IMR-90 (cell line): ENCODE measurements at regions not wholly inside any gene's neighbourhood (a gene's known extent, or its start where the extent isn't known, plus 50 kb on each side); places are given as distances from the start of the nearest gene placed in this dataset.

Experiments
- ATAC-seq: fragments of 200-7000 bp; cut with Tn5 transposase; 2 replicates; pipeline ENCODE4 v1.9.1; 2020; ENCODE audit warnings: low read depth, mild to moderate bottlenecking, moderate library complexity
- BruUV-seq: library from RNA; stranded (reverse); fragments of 400-500 nt; replicated peaks from 2 replicates; lab custom pipeline; 2021; lab: Mats Ljungman, UMichigan
- CTCF ChIA-PET: fragments of 300-600 bp; formaldehyde crosslinking; extraction: SDS; loops from one replicate; lab custom pipeline; 2021; ENCODE audit warnings: antibody characterized with exemption; lab: Yijun Ruan, JAX
- POLR2A ChIA-PET: fragments of 300-600 bp; sonication (Branson Sonifier 250); formaldehyde crosslinking; loops from one replicate; lab custom pipeline; 2022; ENCODE audit warnings: antibody characterized with exemption; ENCODE audit not compliant: unreplicated experiment; lab: Charles Lee
- DNase-seq: peaks from one replicate; pipeline ENCODE4 v3.0.0; 2013
- H2AFZ ChIP-seq: replicated peaks from 2 replicates; pipeline ENCODE3; 2013; ENCODE audit warnings: low read length, mild to moderate bottlenecking; ENCODE audit not compliant: poor library complexity
- H2AK5ac ChIP-seq: 2 replicates; pipeline ENCODE4 v1.6.1; 2013; ENCODE audit warnings: low read depth, low read length, inconsistent platforms
- H2AK9ac ChIP-seq: replicated peaks from 2 replicates; pipeline ENCODE3; 2013; ENCODE audit warnings: mild to moderate bottlenecking, low read depth, low read length, moderate library complexity; ENCODE audit not compliant: poor library complexity
- H2BK120ac ChIP-seq: 2 replicates; pipeline ENCODE4 v1.6.1; 2013; ENCODE audit warnings: low read depth, low read length, inconsistent platforms
- H2BK15ac ChIP-seq: 3 replicates; pipeline ENCODE4 v1.6.1; 2013; ENCODE audit warnings: low read depth, low read length, inconsistent platforms
- H2BK20ac ChIP-seq: 2 replicates; pipeline ENCODE4 v1.6.1; 2013; ENCODE audit warnings: low read depth, mild to moderate bottlenecking, inconsistent platforms, low read length, moderate library complexity
- H2BK5ac ChIP-seq: 2 replicates; pipeline ENCODE4 v1.6.1; 2013; ENCODE audit warnings: mild to moderate bottlenecking, low read depth, low read length, inconsistent platforms; ENCODE audit not compliant: poor library complexity, severe bottlenecking
- H3K14ac ChIP-seq: replicated peaks from 2 replicates; pipeline ENCODE4 v1.6.1; 2013; ENCODE audit warnings: low read depth, low read length, inconsistent platforms
- H3K18ac ChIP-seq: 2 replicates; pipeline ENCODE4 v1.6.1; 2013; ENCODE audit warnings: low read depth, low read length, control low read depth
- H3K23ac ChIP-seq: 2 replicates; pipeline ENCODE4 v1.6.1; 2013; ENCODE audit warnings: low read depth, low read length, inconsistent platforms
- H3K27ac ChIP-seq: 2 replicates; pipeline ENCODE4 v1.5.1; 2013; ENCODE audit warnings: mild to moderate bottlenecking, control low read depth, low read length; ENCODE audit not compliant: insufficient read depth
- H3K27me3 ChIP-seq: 2 replicates; pipeline ENCODE4 v1.6.1; 2013; ENCODE audit warnings: low read length; ENCODE audit not compliant: control insufficient read depth, insufficient read depth
- H3K36me3 ChIP-seq: 2 replicates; pipeline ENCODE4 v1.6.1; 2013; ENCODE audit warnings: low read length, mixed read lengths; ENCODE audit not compliant: control insufficient read depth, insufficient read depth
- H3K4ac ChIP-seq: 2 replicates; pipeline ENCODE4 v1.6.1; 2013; ENCODE audit warnings: low read depth, low read length, inconsistent platforms
- H3K4me1 ChIP-seq: 2 replicates; pipeline ENCODE4 v1.6.1; 2013; ENCODE audit warnings: low read length, mixed read lengths; ENCODE audit not compliant: control insufficient read depth, insufficient read depth
- H3K4me2 ChIP-seq: 2 replicates; pipeline ENCODE4 v1.6.1; 2013; ENCODE audit warnings: low read depth, mild to moderate bottlenecking, control low read depth, low read length, moderate library complexity
- H3K4me3 ChIP-seq: 2 replicates; pipeline ENCODE4 v1.5.1; 2013; ENCODE audit warnings: low read depth, mild to moderate bottlenecking, control low read depth, low read length, moderate library complexity; ENCODE audit not compliant: insufficient read depth
- H3K56ac ChIP-seq: 2 replicates; pipeline ENCODE4 v1.6.1; 2013; ENCODE audit warnings: low read length, inconsistent platforms; ENCODE audit not compliant: insufficient read depth; ENCODE audit errors: extremely low read depth
- H3K79me1 ChIP-seq, 2 experiments: 2 replicates each; pipeline ENCODE4 v1.6.1; 2013; ENCODE audit warnings: low read length in 2 of 2, inconsistent platforms in 1 of 2, low read depth in 1 of 2
- H3K9ac ChIP-seq: 2 replicates; pipeline ENCODE4 v1.6.1; 2013; ENCODE audit warnings: low read depth, low read length, control low read depth
- H3K9me1 ChIP-seq: 2 replicates; pipeline ENCODE4 v1.6.1; 2013; ENCODE audit warnings: low read length, inconsistent platforms; ENCODE audit not compliant: insufficient read depth
- H3K9me3 ChIP-seq: 2 replicates; pipeline ENCODE4 v1.6.1; 2013; ENCODE audit warnings: low read length; ENCODE audit not compliant: control insufficient read depth, insufficient read depth
- H4K20me1 ChIP-seq: 2 replicates; pipeline ENCODE4 v1.6.1; 2013; ENCODE audit warnings: low read length, inconsistent platforms; ENCODE audit not compliant: insufficient read depth
- H4K5ac ChIP-seq: 2 replicates; pipeline ENCODE4 v1.6.1; 2013; ENCODE audit warnings: mild to moderate bottlenecking, low read depth, low read length, control low read depth
- H4K8ac ChIP-seq, 2 experiments: 2 replicates each; pipeline ENCODE4 v1.6.1; 2013; ENCODE audit warnings: low read depth in 2 of 2, low read length in 2 of 2, control low read depth in 1 of 2, inconsistent platforms in 1 of 2
- H4K91ac ChIP-seq: 2 replicates; pipeline ENCODE4 v1.6.1; 2013; ENCODE audit warnings: low read depth, low read length, inconsistent platforms; ENCODE audit not compliant: insufficient read depth
- ELK1 ChIP-seq: fragments of 150-350 bp; IDR thresholded peaks from 2 replicates; pipeline ENCODE4 v1.6.1; 2016; ENCODE audit warnings: low read depth, mild to moderate bottlenecking, low read length, moderate library complexity, borderline replicate concordance
- FOS ChIP-seq: fragments of 150-350 bp; IDR thresholded peaks from 2 replicates; pipeline ENCODE4 v1.6.1; 2016; ENCODE audit warnings: low read depth, low read length
- MAFK ChIP-seq: IDR thresholded peaks from 2 replicates; pipeline ENCODE4 v1.6.1; 2012; ENCODE audit warnings: low read depth, low read length, improper control_type of control experiment
- NFE2L2 ChIP-seq: fragments of 150-350 bp; IDR thresholded peaks from 2 replicates; pipeline ENCODE4 v1.6.1; 2016; ENCODE audit warnings: low read depth, mild to moderate bottlenecking, low read length
- WGBS, 2 experiments: methylation state at CpG; one replicate each; pipeline versions ENCODE4 v1.1.5 to v1.1.7; 2013; ENCODE audit warnings: missing lambda C conversion rate in 2 of 2; ENCODE audit not compliant: insufficient read length in 1 of 2; ENCODE audit errors: extremely low coverage in 2 of 2; 5-methylcytosine and 5-hydroxymethylcytosine counted together
- dilution Hi-C: fragments of 300-500 bp; cut with HindIII; formaldehyde crosslinking; loops from one replicate; pipeline ENCODE4 v1.14.3; 2018; ENCODE audit warnings: low sequenced_read_pairs; ENCODE audit not compliant: unreplicated experiment
- in situ Hi-C: fragments of 300-500 bp; cut with MboI; formaldehyde crosslinking; loops from 3 replicates; pipeline ENCODE4 v1.14.3; 2019; ENCODE audit warnings: low sequenced_read_pairs, inconsistent platforms, mixed read lengths
- intact Hi-C: fragments of 100-400 bp; cut with micrococcal nuclease; formaldehyde crosslinking; loops from 2 replicates; pipeline ENCODE4 v1.10.0; 2022

DNA sequence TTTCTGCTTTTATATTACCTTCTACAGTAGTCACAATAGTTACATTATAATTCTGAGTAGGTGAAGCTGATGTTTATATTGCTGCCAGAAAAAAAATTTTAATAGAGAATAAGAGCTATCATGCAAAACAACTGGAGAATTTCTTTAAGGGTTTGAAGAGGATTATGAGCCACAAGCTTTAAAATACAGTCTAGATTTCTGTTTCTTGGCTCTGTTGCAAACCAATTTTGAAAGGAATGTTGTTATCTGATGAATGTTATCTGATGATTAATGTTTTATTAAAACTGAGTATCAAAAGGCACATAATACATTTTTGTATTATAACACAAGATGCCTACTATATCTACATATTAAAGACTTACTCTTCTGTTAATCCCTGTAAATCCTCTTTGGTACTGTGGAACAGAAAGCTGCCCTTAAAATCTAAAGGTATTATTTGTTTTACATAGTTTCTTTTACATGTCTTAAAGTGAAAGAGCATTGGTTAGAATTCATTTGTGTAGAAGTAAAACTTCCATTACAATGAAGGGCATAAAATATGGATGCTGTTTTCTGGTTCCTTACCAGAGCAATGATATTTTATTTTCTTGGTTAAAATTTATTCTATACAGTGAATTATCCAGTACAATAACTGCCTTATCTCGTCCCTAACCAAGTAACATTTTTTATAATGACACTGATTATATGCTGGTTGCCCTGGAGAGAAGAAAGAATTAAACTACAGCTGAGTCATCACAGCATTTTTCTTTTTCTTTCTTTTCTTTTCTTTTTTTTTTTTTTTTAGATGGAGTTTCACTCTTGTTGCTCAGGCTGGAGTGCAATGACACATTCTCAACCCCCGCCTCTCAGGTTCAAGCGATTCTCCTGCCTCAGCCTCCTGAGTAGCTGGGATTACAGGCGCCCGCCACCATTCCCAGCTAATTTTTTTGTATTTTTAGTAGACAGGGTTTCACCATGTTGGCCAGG is 205.7 kb downstream of the TANC2 start:
- Histone ChIP-seq H2BK120ac (no peak overlapping the region), H4K5ac (no peak overlapping the region), H4K91ac (no peak overlapping the region), H3K14ac (no peak overlapping the region), H2BK15ac (no peak overlapping the region), H2AFZ (no peak overlapping the region), H2AK5ac (no peak overlapping the region), H3K23ac (no peak overlapping the region), H2AK9ac (no peak overlapping the region), H3K9me3 (no peaks in the 10 kb centered on the region), H3K18ac (no peak overlapping the region), H2BK5ac (no peak overlapping the region), H3K4me1 (peaks cover 4% of the 10 kb centered on the region), H2BK20ac (no peak overlapping the region), H3K56ac (no peak overlapping the region), H3K4me2 (peak overlapping the region; percentile 67; the same call in 1 of the 2 replicates), H3K27me3 (no peaks in the 10 kb centered on the region), H3K9ac (no peak overlapping the region), H3K36me3 (no peaks in the 10 kb centered on the region), H3K4ac (no peak overlapping the region), H4K20me1 (peaks cover 4% of the 10 kb centered on the region; the same call in 1 of the 2 replicates), H4K8ac (no peak overlapping the region), H3K4me3 (no peak overlapping the region), H3K79me1 (peaks cover 20 to 33% of the 10 kb centered on the region in 2 experiments), H3K9me1 (peaks cover 2% of the 10 kb centered on the region; the same call in 1 of the 2 replicates), H3K27ac (peak overlapping the region; percentile 75; the same call in 1 of the 2 replicates)
- in situ Hi-C loops (no loop called here), dilution Hi-C loops (no loop called here), intact Hi-C loops (no loop called here)
- no TSS peak for BruUV-seq
- peak; percentile 82 for ATAC-seq
- WGBS, 2 experiments = no CpG with 5 or more reads among the region's 5 CpGs
- TF ChIP-seq MAFK = 0 out of 2 replicates have a peak, but pooled peaks have one; percentile 2
- TF ChIP-seq ELK1 = no peak
- peak; percentile 33; the same call in 1 of the 2 replicates for TF ChIP-seq NFE2L2
- TF ChIP-seq FOS = peak; percentile 31; the same call in 1 of the 2 replicates
- peak; percentile 73 for DNase-seq
- ChIA-PET CTCF (interaction anchor here (0.6 kb wide), 1 partner anchor 177 kb away, joined by 3 read pairs; no protein-coding TSS in a partner anchor), POLR2A (no interaction called here)
